ENCODE measurements at regions not wholly inside any gene's neighbourhood (a gene's known extent, or its start where the extent isn't known, plus 50 kb on each side); places are given as distances from the start of the nearest gene placed in this dataset.

GRCh38 chr4:177508662-177509061, 66.4 kb upstream of the AGA start:
- no peak for TF ChIP-seq ZNF274 (IDR thresholded peaks at IDR 0.05; ENCODE audit: low read depth, low read length)
- TF ChIP-seq YY1 (IDR thresholded peaks at IDR 0.05; ENCODE audit: insufficient read depth, insufficient read length), result no peak
- TF ChIP-seq SUZ12 (IDR thresholded peaks at IDR 0.05; ENCODE audit: extremely low read depth, insufficient read depth, insufficient read length), result no peak

All from NT2/D1 (cell line).